Muscle of arm (tissue), 1 donor: ENCODE measurements at regions not wholly inside any gene's neighbourhood (a gene's known extent, or its start where the extent isn't known, plus 50 kb on each side); places are given as distances from the start of the nearest gene placed in this dataset.

Experiments
- DNase-seq: peaks from one replicate; pipeline ENCODE4 v3.0.0-alpha.2; 2013

DNA sequence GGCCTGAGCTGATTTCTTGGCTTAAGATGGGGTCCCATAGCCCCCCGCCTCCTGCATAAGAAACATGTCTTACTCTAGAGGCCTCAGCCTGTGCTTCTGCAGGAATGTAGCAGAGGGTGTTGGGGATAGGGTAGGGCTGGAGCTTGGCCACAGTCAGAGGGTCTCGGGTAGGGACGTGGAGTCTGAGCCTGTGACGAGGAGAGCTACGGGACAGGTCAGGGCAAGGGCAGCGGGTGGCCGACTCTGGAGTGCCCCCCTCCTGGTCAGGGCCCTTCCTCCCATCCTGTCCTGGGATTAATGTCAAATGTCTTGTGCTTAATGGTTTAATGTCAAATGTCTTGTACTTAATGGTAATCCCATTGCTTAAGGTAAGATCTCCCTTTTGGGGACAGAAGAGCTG, 130.4 kb downstream of the GLI2 start:
- no peak for DNase-seq

- no peak for DNase-seq
These were observed 130.9 kb downstream of the GLI2 start for GRCh38 chr2:120866483-120867140.

DNA sequence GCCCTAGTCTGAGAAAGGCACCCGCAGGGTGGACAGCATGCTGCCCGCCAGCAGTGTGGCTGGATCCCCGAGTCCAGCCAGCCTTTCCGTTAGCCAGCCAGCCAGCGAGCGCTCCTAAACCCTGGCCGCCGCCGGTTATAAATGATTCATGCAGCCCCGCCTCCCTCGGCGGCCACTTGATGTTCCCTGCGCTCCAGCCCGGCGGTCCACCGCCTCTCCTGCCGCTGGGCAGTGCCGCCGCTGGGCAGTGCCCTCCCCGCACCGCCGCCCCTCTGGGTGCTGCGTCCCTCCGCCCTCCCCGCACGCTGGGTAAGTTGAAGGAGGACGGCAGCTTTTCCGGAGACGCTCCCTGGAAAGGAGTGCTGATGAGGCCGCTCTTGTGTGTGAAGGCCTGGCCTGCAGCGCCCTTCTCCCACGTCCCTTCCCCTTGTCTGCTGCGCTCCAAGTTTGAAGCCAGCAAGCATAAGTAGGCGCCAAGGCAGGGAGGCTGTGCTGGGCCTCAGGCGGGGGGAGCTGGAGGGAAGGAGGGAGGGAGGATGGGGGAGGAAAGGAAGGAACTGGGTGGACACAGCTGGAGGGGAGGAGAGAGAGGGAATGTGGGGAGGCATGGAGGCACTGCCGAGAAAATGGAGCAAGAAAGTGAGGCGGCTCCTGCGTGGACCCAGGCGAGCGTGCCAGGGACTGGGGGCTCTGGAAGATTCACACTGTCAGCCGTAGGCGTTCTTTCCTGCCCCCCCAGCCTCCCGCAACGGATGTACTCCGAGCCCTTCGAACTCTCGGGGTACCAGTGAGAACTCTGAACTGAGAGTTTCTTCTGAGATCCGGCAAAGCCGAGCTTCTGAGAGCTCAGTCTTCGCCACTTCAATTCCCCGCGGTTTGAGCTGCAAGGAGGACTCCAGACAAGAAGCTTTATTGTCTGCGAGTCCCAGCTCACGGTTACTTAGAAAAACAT, 131.9 kb downstream of the GLI2 start:
- DNase-seq = peak; percentile 93

GRCh38 chr2:120868366-120868765, 132.7 kb downstream of the GLI2 start:
- no peak for DNase-seq

GRCh38 chr2:120869036-120869729, 133.5 kb downstream of the GLI2 start:
- DNase-seq = no peak

DNA sequence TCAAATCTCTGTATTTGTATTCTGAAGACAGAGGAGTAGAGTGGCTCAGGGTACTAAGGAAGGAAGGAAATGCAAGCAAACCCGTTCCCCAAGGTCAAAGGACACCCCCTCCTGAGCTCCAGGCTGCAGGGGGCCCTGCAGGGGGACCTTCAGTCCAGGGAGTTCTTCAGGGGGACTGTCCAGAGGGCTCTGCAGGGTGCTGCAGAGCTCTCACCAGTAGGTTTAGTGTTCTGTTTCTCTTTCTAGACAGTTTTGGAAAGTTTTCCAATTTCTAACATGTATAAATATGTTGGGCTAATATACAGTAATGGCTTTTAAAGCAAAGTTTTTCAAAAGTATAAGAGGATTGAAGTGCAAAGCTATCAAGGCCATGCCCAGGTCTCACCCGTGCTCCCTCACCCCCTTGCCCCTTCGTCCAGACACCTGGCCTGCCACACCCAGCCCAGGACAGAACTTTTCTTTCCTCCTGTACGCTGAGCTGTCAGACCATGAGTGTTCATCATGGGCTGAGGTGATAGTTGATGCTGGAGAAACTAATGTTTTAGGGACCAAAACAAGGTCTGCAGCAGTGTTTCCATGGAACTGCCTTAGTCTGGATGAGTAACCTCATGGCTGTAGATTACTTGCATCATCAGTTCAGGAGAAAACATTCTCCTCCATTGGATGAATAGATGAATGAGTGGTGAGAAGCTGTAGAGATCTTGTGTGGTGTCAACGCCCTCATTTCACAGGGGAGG, 134.2 kb downstream of the GLI2 start:
- DNase-seq = no peak

- no peak for DNase-seq
These were observed 134.8 kb downstream of the GLI2 start for GRCh38 chr2:120870467-120870788.

DNA sequence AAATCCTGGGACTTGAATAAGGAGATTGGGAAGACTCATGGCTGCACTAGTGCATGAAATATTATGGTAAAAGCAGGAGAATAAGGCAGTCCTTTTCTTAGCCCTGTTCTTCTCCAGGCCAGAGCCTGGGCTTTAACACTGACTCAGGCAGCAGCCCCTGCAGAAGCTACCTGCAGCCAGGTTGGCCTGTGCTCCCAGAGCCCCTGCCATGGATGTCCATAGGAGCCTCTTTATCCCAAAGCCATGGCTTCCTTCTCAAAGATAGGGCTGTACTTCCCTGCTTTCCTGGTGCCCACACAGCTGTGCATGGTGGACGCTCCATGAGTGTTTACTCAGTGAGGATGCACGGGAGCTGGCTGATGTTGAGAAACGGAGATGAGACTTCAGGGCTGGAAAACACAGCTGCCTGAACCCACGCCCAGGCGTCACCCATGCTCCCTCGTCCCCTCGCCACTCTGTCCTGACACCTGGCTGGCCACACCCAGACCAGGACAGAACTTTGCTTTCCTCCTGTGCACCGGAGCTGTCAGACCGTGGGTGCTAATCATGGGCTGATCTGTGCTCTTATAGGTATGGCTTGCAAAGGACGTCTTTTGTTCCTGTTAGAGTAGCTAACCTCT, 135.5 kb downstream of the GLI2 start:
- no peak for DNase-seq

- no peak for DNase-seq
These were observed 136.4 kb downstream of the GLI2 start for GRCh38 chr2:120871881-120872620.

DNA sequence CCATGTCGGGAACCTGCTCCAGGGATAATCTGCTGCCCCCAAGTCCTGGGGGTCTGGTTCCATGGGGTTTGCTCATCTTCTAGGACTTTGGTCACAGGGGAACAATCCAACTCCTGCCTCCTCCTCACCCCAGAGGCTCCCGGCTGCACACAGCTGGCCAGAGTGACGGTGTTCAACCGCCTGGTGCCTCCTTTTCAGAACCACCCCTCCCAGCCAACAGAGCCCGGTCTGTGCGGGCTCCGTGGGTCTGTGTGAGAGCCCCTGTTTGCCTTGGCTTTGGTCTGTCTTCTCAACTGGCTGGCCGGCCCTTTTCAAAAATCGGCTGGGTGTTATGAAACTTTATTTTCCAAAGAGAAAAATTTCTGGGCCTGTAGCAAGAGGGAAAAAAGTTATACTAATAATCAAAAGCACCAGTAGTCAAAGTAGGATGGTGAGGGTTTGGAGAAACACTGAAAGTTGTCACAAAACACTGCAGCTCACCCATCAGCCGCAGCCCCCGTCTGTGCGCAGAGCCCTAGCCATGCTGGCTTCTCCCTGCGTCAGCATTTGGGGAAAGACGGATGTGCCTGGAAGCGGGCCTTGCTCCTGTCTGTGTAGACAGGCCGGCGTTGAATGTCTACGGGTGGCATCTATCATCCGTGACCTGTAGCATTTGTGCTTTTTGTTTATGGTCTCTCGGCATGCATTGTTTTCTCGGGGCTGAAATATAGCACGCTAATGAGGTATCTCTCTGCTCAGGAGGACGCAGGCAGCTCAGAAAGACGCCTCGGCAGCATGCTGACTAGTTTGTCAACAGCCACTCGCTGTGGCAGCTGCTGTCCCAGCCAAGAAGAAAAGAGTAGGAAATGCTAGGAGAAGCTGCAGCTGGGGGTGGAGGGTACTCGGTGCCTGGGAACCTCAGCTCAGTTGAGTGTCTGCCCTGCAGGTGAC, 138.6 kb downstream of the GLI2 start:
- no peak for DNase-seq

- no peak for DNase-seq
These were observed 139.2 kb downstream of the GLI2 start for GRCh38 chr2:120874888-120875275.

GRCh38 chr2:120875431-120875830, 139.8 kb downstream of the GLI2 start:
- peak; percentile 55 for DNase-seq

DNA sequence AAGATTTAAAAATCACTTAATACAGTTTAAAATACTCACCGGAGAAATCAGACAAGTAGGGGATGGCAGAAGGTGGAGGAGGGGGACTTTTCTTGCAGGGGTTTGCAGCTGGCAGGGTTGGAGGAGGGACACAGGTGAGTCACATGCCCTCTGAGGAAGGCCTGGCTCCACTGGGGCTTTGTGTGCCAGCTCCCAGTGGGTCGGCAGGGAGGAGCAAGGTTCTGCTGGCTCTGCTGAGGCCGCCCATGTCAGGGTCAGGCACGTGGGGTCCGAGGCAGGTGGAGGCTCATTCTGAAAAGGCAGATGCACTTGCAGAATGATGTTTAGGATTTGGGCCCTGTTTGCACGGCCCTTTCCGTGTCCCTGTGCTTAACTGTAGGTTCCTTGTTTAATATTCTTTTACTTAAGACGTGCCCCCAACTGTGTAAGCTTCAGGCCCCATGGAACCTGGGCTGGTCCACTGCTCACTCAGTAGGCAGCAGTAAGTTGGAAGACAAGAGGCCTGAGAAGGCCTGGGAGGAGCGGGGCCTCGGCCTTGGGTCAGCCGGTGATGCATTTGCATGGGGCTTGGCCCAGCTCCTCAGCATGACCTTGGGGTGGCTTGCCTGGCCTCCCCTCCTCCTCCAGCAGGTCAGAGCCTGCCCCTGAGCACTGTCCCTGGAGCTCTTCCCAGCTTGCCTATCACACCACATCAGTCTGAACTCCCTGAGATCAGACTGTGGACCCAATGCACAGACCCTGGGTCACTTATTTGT, 141.0 kb downstream of the GLI2 start:
- no peak for DNase-seq

DNA sequence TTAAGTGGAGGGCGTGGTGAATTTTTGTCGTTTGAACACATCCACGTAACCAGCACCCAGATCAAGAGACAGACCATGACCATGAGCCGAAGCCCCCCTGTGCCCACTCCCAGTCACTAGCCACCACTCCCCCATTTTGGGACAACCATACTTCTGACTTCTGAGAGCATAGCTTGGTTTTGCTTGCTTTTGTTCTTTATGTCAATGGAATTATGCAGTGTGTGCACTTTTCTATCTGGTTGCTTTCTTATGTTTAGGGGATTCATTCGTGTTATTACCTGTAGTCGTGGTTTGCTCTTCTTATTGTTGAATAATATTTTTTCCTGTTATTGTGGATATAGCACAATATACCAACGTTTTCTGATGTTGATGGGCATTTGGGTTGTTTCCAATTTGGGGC, 141.7 kb downstream of the GLI2 start:
- no peak for DNase-seq

DNA sequence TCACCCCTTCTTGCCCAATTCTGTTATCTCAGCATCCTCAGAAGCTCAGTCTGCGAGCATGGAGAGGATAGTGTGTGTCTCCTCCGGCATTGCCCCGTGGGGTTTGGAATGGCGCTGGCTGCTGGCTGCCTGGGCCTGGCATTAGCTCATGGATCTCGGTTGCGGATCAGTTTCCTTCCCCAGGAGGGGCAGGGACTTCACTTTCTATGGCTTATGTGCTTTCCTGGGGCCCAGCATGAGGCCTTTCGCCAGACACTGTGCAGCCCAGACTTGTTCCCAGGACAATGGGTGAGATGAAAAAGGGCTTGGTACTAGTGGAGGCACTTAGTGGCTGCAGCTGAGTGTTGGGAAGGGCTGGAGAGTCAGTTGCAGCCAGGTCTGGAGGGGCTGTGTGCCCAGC, 143.3 kb downstream of the GLI2 start:
- DNase-seq = no peak

- DNase-seq = no peak
These were observed 144.0 kb downstream of the GLI2 start for GRCh38 chr2:120879431-120880295.

GRCh38 chr2:120880381-120880780, 144.7 kb downstream of the GLI2 start:
- no peak for DNase-seq
